Neural cell (in vitro differentiated cells): ENCODE measurements at regions not wholly inside any gene's neighbourhood (a gene's known extent, or its start where the extent isn't known, plus 50 kb on each side); places are given as distances from the start of the nearest gene placed in this dataset.

ENCODE experiments used
- EP300 ChIP-seq: fragments of 450-650 bp; conservative IDR thresholded peaks from 2 replicates; pipeline ENCODE4 v1.6.1; 2014; ENCODE audit warnings: antibody characterized with exemption, mild to moderate bottlenecking, moderate library complexity; ENCODE audit not compliant: poor library complexity, severe bottlenecking
- EZH2 ChIP-seq: fragments of 200-600, 300-800 bp; shearing (Covaris generic), sonication (generic); IDR thresholded peaks from 2 replicates; pipeline ENCODE4 v1.6.1; 2014; ENCODE audit warnings: antibody characterized with exemption, low read length, borderline replicate concordance, mild to moderate bottlenecking; ENCODE audit not compliant: insufficient read depth, poor library complexity, severe bottlenecking
- REST ChIP-seq: IDR thresholded peaks from 2 replicates; pipeline ENCODE4 v1.6.1; 2012; ENCODE audit warnings: borderline replicate concordance
- SMC3 ChIP-seq: fragments of 450-650 bp; conservative IDR thresholded peaks from 2 replicates; pipeline ENCODE4 v1.6.1; 2014; ENCODE audit warnings: antibody characterized with exemption, mild to moderate bottlenecking, moderate library complexity; ENCODE audit not compliant: poor library complexity
- TAF1 ChIP-seq: IDR thresholded peaks from 2 replicates; pipeline ENCODE4 v1.6.1; 2012; ENCODE audit warnings: low read depth
- TF ChIP-seq, protein P1 (sequence below): fragments of 450-650 bp; IDR thresholded peaks from 2 replicates; pipeline ENCODE4 v1.5.1; 2014; ENCODE audit warnings: antibody characterized with exemption, mild to moderate bottlenecking, moderate library complexity; ENCODE audit not compliant: poor library complexity, severe bottlenecking

- TF ChIP-seq, protein P1, sequence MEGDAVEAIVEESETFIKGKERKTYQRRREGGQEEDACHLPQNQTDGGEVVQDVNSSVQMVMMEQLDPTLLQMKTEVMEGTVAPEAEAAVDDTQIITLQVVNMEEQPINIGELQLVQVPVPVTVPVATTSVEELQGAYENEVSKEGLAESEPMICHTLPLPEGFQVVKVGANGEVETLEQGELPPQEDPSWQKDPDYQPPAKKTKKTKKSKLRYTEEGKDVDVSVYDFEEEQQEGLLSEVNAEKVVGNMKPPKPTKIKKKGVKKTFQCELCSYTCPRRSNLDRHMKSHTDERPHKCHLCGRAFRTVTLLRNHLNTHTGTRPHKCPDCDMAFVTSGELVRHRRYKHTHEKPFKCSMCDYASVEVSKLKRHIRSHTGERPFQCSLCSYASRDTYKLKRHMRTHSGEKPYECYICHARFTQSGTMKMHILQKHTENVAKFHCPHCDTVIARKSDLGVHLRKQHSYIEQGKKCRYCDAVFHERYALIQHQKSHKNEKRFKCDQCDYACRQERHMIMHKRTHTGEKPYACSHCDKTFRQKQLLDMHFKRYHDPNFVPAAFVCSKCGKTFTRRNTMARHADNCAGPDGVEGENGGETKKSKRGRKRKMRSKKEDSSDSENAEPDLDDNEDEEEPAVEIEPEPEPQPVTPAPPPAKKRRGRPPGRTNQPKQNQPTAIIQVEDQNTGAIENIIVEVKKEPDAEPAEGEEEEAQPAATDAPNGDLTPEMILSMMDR = no peak
- TF ChIP-seq SMC3 (no peak), EZH2 (no peak), TAF1 (no peak), EP300 (no peak), REST (no peak)
Measured at GRCh38 chr5:105146867-105147266, 1584.3 kb upstream of the NUDT12 start.
